ENCODE measurements at regions not wholly inside any gene's neighbourhood (a gene's known extent, or its start where the extent isn't known, plus 50 kb on each side); places are given as distances from the start of the nearest gene placed in this dataset.

- no peak for DNase-seq (ENCODE audit: low read depth)
Measured at GRCh38 chr4:111154934-111155333, 532.1 kb upstream of the PITX2 start.

GRCh38 chr4:111164556-111164955 is 541.7 kb upstream of the PITX2 start:
- peak; percentile 48 for DNase-seq (ENCODE audit: low read depth)

- DNase-seq (ENCODE audit: low read depth), result peak; percentile 56
Measured at GRCh38 chr4:111174331-111174730, 551.5 kb upstream of the PITX2 start.

- DNase-seq (ENCODE audit: low read depth), result no peak
Measured at GRCh38 chr4:111178231-111178630, 555.4 kb upstream of the PITX2 start.

- no peak for DNase-seq (ENCODE audit: low read depth)
Measured at GRCh38 chr4:111187108-111187507, 564.2 kb upstream of the PITX2 start.

GRCh38 chr4:111198446-111198845 is 575.6 kb upstream of the PITX2 start:
- no peak for DNase-seq (ENCODE audit: low read depth)

- no peak for DNase-seq (ENCODE audit: low read depth)
Measured at GRCh38 chr4:111204797-111205196, 581.9 kb upstream of the PITX2 start.

- no peak for DNase-seq (ENCODE audit: low read depth)
Measured at GRCh38 chr4:111208970-111209369, 586.1 kb upstream of the PITX2 start.

- no peak for DNase-seq (ENCODE audit: low read depth)
Measured at GRCh38 chr4:111209706-111210105, 586.8 kb upstream of the PITX2 start.

GRCh38 chr4:111210595-111210994 is 587.7 kb upstream of the PITX2 start:
- no peak for DNase-seq (ENCODE audit: low read depth)

- no peak for DNase-seq (ENCODE audit: low read depth)
Measured at GRCh38 chr4:111213531-111213930, 590.7 kb upstream of the PITX2 start.

- no peak for DNase-seq (ENCODE audit: low read depth)
Measured at GRCh38 chr4:111214371-111214770, 591.5 kb upstream of the PITX2 start.

GRCh38 chr4:111215755-111216154 is 592.9 kb upstream of the PITX2 start:
- no peak for DNase-seq (ENCODE audit: low read depth)

- DNase-seq (ENCODE audit: low read depth), result no peak
Measured at GRCh38 chr4:111216791-111217190, 593.9 kb upstream of the PITX2 start.

- no peak for DNase-seq (ENCODE audit: low read depth)
Measured at GRCh38 chr4:111221371-111221770, 598.5 kb upstream of the PITX2 start.

- peak; percentile 59 for DNase-seq (ENCODE audit: low read depth)
Measured at GRCh38 chr4:111228396-111228795, 605.5 kb upstream of the PITX2 start.

- peak; percentile 82 for DNase-seq (ENCODE audit: low read depth)
Measured at GRCh38 chr4:111228874-111229273, 606.0 kb upstream of the PITX2 start.

- DNase-seq (ENCODE audit: low read depth), result peak; percentile 66
Measured at GRCh38 chr4:111230265-111230664, 607.4 kb upstream of the PITX2 start.

GRCh38 chr4:111231281-111231680 is 608.4 kb upstream of the PITX2 start:
- DNase-seq (ENCODE audit: low read depth), result peak; percentile 10

- DNase-seq (ENCODE audit: low read depth), result no peak
Measured at GRCh38 chr4:111234939-111235338, 612.1 kb upstream of the PITX2 start.

GRCh38 chr4:111263836-111264235 is 641.0 kb upstream of the PITX2 start:
- no peak for DNase-seq (ENCODE audit: low read depth)

- no peak for DNase-seq (ENCODE audit: low read depth)
Measured at GRCh38 chr4:111266937-111267336, 644.1 kb upstream of the PITX2 start.

GRCh38 chr4:111267786-111268185 is 644.9 kb upstream of the PITX2 start:
- DNase-seq (ENCODE audit: low read depth), result no peak

- DNase-seq (ENCODE audit: low read depth), result peak; percentile 47
Measured at GRCh38 chr4:111268769-111269414, 646.0 kb upstream of the PITX2 start.

- DNase-seq (ENCODE audit: low read depth), result peak; percentile 29
Measured at GRCh38 chr4:111269439-111269838, 646.6 kb upstream of the PITX2 start.

Measured in ELR (cell line).